ENCODE measurements at regions not wholly inside any gene's neighbourhood (a gene's known extent, or its start where the extent isn't known, plus 50 kb on each side); places are given as distances from the start of the nearest gene placed in this dataset.

DNA sequence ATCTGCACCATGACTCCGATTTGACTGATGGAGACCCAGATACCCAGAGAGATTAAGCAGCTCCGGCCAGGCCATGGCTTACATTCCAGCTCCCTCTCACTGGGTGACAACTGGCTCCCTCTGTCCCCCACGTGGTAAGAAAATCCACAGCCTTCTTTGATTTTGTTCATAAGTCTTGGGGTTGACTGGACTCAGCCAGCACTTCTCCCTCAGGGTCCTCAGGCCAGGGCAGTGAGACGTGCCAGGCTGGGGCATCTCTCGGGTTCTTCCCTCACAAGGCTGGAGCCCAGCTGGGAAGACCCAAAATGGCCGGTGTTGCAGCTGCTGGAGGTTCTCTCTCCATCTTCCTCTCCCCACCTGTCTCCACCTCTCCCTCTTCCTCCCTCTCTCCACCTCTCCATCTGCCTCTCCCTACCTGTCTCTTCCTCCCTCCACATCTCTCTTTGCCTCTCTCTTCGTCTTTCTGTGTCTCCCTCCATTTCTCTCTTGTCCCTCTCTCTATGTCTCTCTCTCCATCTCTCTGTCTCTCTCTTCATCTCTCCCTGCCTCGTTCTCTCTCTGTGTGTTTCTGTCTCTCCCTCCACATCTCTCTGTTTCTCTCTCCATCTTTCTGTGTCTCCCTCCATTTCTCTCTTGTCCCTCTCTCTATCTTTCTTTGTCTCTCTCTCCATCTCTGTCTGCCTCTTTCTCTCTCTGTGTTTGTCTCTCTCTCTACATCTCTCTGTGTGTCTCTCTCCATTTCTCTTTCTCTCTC, 105.3 kb downstream of the FOXL1 start:
- no peak for DNase-seq (ENCODE audit: low spot score)

DNA sequence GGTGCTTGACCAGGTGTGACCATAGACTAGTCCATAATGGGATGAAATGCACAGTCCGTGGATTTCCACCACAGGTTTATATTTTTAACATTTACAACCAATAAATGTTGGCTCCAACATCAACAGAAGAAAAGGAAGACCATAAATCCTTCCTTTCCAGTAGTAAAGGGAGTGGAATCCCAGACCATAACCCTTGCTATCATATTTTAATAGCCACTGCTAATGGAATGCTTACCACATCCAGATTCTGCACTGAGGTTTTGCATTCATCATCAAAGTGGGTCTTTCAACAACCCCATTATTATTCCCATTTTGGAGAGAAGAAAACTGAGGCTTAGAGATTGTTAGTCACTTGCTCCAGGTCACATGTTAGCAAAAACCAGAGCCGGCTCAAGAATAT, 106.7 kb downstream of the FOXL1 start:
- DNase-seq (ENCODE audit: low spot score): no peak

DNA sequence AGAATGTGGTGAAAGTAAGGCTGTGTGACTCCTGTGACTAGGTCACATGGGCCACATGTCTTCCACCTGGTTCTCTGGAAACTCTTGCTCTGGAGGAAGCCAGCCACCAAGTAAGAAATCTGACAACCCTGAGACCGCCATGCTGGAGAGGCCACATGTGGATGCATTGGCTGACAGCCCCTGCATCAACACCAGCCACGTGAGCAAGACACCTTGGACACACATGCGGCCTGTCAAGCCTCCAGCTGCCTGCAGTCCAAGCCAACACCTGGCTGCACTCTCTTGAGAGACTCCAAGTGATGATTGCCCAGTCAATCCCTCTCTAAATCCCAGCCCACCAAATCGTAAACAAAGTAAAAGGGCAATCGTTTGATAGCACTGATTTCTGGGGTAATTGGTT, 112.6 kb downstream of the FOXL1 start:
- no peak for DNase-seq (ENCODE audit: low spot score)

DNA sequence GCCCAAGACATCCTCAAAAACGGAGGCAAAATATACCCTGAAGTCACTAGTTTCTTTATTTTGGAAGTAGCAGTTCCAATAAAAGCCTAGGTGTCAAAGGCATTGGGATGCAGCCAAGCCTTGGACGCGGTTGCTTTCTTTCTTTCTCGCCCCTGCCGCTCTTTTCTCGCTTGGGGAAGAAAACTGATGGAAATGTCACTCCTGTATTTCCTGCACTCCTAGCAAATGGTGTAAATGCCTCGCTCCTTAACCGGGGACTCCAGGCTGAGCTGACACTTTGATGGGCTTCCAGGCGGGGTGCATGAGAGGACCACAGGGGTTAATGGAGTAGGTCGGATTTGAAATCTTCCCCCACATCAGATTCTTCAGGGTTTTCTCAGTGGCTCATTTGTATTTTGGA, 114.1 kb downstream of the FOXL1 start:
- DNase-seq (ENCODE audit: low spot score): no peak

DNA sequence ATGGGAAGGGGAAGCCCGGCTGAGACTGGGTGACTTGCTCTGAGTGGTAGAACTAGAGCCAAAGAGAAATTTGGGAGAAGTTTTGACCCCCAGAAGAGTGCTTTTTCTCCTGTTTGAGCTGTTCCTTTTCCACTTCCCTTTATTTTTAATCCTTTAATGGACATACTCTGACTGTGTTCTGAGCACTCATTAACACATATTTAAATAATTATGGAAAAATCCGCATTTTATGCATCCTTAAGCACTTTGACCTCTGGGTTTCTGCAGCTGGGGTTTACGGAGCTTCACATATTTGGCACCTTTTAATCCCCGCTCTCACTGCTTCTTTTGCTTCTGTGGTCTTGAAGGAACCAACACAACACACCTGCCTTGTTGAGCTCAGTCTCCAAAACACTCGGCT, 114.7 kb downstream of the FOXL1 start:
- DNase-seq (ENCODE audit: low spot score): no peak

DNA sequence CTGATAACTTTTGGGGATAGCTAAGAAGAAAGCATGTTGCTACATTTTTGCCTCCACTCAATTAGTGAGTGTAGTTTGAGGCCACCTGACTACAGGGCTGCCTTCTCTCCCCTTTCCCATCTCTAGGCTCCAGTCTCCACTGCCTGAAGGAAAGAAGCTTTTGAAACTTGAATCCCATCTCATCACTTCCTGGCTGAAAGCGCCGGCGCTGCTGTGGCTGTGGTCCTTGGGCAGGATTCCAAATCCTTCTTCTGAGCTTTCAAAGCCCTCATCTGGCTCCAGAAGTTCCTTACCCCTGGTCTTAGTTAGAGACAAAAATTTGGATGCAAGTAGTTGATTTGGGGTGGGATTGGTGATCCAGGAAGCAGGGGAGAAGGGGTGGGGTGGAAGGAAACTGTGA, 119.4 kb downstream of the FOXL1 start:
- DNase-seq (ENCODE audit: low spot score): no peak

DNA sequence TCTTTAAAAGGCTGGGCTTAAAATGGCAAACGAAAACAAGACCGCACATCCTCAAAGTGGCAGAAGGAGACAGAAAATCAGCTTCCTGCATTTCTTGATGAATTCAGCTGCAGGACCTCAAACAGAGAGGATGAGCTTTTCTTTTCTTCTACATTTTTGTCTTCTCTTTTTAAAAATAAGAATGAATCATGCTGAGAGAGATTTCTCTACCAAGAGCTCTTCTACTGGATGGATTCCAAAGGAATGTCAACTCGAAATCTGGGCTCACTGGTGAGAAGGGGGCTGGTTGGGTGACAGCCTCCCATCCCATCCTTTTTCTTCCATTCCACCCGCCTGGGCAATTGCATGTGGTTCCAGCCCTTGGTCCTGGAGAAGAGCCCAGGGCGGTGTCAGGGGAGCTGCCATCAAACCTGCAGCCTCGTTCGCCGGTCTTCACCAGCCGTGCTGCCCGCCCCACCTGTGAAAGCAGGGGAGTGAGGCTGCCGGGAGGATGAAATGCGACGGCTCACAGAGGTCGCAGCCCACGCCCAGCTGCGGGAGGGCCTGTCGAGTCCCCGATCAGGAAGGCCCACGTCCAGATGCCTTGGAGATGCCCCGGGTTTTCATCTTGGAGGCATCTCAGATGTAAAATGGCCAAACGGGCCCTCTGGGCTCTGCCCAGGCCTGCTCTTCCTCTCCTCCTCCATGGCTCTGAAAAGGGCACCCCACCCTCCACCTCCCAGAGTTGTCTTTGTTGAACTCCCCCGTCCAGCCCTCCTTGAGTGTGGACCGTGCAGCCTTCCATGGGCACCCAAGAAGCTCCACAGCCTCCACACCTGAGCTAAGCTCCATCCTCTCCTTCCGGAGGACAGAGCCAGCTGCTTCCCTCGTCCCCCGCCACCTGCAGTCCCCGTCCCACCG, 121.9 kb downstream of the FOXL1 start:
- no peak for DNase-seq (ENCODE audit: low spot score)

DNA sequence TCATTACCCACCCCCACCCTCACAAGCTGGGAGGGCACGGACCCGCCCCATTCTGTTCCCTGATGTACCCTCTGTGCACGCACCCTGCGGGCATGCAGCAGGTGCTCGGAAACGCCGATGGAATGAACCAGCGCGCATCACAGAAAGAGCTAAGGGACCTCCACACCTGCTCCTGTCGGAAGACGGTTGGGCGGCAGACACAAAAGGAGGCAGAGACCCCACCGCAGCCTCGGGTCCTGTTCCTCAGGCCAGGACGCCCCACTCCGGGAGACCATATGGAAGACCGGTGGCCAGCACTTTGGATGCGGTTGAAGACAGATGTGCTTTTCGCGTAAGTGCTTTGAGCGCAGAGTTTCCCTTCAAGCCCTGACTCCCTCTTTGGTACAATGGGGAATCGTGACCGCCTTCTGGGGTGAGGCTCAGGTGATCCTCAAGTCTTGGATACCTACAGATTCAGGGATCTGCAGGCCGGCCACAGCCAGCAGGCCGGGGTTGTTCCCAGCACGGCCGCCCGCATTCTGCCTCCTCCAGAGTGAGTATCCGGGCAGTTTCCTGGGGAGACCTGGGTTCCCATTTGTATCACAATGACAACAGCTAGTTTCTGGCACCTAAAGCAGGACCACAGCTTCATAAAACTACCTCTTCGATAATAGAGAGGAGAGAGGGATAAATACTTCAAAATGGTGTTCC, 123.1 kb downstream of the FOXL1 start:
- DNase-seq (ENCODE audit: low spot score): no peak

DNA sequence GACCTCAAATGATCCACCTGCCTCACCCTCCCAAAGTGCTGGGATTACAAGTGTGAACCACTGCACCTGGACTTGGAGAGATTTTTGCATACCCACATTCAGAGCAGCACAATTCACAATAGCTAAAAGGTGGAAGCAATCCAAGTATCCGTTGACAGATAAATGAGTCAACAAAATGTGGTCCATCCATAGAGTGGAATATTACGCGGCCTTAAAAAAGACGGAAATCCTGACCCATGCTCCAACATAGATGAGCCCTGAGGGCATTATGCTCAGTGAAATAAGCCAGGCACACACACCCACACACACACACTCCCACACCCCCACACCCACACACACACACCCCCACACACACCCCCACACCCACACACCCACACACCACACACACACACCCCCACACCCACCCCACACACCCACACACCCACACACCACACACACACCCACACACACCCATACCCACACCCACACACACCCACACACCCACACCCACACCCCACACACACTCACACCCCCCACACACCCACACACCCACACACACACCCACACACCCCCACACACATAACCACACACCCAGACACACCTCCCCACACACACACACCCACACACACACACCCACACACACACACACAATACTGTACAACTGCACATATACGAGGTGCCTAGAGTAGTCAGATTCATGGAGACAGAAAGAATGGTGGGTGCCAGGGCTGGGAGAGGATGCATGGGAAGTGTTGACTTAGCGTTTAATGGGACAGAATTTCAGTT, 124.7 kb downstream of the FOXL1 start:
- no peak for DNase-seq (ENCODE audit: low spot score)

DNA sequence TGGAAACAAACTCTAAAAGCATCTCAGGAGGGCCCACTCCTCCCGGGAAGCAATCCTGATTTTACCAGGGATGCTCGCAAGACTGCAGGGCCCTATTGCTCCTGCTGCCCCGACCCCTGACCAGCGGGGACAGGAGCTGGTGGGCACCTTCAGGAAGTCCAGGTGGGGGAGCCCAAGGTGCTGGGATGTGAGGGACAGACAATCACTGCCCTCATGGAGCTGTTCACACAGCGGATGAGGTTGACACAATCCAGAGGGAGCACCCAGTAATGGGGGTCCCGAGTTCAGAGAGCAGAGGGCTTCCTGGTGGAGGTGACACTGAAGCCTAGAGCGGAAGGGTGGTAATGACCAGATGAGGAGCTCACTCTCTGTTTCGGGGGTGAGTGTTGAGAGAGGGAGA, 126.2 kb downstream of the FOXL1 start:
- DNase-seq (ENCODE audit: low spot score): no peak

DNA sequence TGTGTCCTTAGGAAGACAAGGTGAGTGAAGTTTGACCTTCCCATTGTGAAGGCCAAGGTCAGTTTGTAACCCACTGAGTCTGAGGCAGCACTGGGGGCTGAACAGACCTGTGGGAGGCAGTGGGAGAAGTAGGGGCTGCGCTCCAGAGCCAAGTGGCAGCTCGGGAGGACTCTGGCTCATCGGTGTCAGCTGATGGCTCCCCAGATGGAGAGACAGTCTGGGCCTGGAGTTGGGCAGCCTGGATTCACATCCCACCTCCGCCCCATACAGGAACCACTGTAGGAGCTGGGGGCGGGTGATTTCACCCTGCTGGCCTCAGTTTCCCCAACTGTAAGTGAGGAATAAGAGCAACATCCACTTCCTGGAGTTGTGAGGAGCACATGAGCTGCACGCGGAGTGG, 128.4 kb downstream of the FOXL1 start:
- DNase-seq (ENCODE audit: low spot score): no peak

DNA sequence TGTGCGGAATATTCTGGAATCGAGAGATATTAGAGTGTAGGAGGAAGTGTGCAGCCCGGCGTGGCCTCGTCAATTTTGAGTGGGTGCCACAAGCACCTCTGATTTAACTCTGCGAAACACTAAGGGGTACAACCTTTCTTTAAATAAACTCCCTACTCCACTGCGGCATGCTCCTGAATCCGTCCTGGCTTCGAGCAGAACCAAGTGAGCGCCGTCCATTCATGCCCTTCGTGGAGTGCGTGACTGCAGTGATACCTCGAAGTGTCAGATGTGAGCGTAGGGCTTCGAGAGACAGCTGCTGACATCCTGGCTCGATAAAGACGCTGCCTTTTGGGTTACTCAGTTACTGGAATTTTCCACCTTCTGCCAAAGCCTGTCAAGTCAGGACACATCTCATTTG, 128.8 kb downstream of the FOXL1 start:
- no peak for DNase-seq (ENCODE audit: low spot score)

DNA sequence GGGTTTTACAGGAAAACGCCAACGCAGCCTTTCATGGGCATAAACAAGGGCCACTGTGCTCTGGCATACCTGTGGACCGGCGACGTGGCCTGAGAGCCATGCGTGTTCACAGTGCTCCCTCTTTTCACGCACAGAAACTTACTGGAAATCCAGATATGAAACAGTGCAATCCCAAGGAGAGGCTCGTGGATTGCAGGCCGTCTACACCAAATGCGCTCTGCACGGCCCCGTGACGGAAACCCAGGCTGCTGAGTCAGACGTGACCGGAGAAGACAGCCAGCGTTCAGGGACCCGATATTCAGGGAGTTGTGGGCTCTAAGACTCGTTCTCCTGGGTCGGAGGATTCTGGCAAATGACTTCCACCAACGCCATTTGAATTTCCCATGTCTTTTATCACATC, 129.2 kb downstream of the FOXL1 start:
- no peak for DNase-seq (ENCODE audit: low spot score)

DNA sequence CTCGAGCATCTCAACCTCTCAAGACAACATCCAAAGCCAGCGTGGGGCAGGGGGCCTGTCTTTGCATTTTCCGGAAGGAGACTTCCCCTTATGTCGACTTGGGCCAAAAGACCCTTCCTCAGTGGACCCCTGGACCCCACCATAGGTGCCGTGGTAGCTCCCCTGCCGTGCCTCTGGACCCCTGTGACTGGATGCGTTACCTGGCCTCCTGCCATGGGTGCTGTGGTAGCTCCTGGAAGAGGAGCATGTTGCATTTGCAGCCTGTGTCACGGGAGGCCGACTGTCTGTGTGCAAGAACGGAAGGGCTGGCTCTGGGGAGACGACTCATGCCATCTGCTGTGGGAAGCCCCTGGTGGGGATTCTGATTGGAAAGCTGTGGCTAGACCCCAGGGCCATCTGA, 130.1 kb downstream of the FOXL1 start:
- DNase-seq (ENCODE audit: low spot score): no peak

DNA sequence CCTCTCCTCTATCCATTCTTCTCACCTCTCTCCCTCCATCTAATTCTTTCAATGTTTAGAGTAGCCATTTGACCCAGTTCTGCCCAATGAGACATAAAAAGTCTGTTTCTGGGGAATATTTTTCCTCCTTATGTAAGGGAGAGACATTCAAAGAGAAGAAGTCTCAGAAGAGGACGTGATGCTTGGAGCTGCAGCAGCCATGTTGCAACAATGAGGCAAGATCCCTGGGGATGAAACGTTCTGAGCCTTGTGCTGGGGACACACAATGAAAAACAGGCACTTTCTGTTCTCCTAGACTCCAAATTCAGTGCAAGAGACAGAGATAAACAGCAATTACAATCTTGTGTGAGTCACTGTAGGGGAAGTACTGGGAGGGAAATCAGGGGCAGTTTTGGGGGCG, 130.8 kb downstream of the FOXL1 start:
- DNase-seq (ENCODE audit: low spot score): no peak

DNA sequence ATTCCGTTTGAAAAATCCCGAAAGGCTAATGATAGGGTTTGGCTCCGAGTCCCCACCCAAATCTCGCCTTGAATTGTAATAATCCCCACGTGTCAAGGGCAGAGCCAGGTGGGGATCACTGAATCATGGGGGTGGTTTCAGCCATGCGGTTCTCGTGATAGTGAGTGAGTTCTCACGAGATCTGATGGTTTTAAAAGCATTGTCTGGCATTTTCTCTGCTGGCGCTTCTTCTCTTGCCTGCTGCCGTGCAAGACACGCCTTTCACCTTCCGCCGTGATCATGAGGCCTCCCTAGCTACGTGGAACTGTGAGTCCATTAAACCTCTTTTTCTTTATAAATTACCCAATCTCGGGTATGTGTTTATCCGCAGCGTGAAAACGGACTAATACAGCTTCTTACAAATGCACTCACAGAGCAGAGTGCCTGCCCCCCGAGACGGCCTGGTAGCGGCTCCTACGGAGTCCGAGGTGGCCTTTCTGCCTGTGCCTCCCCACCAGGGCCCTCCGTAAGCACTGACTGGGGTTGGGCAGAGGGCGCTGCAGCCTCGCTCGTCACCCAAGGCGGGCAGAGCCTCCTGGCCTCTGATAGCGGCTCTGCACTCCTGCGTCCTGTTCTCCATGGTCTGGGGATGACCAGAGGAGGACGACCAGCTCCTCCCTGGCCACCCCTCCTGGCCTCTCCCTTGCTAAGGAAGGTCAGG, 131.7 kb downstream of the FOXL1 start:
- DNase-seq (ENCODE audit: low spot score): no peak

DNA sequence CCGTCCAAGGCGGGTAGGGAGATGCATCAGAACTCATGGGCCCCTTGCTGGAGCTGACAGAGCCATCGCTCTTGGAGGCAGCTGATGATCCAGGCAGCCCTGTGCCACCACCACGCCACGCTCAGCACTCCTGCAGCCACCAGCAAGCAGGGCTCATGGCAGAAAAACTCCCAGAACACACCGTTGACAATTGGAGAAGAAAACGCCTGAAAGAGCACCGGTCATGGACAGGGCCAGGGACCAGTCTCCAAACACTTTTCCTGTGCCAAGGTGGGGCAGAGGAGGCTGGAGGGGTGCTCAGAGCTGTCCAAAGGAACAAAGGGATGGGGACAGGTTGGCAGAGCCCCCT, 132.2 kb downstream of the FOXL1 start:
- DNase-seq (ENCODE audit: low spot score): no peak

DNA sequence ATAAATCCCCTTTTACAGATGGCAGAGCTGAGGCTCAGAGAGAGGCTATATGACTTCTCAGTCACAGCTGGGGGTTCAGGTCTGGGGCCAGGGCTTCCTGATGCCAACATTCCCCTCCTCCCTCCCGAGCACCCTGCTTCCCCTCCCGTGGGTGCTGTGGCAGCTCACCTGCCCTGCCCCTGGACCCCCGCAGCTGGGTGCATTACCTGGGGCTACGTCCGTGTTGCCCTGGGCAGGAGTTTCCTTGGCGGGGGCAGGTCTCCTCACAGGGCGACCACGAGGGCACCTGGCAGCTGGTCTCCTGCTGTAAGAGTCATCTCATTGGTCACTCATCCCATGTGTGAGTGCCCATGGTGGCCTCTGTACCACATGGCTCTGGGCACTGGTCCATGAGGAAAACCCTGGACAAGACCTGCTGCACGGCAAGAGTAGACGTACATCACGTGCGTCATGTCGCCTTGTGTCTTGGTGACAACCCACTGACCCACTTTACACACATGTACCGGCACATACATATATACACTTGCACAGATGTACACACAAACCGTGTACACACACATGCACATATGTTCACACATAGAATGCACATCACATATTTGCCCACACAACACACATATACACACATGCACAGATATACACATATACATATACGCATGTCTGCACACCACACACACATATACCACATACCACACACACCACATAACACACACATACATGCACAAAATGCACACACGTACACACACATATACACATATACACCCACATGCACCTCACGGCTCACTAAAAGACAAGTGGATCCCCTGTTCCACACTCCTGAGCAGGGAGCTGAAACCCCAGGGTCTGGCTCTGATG, 134.0 kb downstream of the FOXL1 start:
- DNase-seq (ENCODE audit: low spot score): no peak

DNA sequence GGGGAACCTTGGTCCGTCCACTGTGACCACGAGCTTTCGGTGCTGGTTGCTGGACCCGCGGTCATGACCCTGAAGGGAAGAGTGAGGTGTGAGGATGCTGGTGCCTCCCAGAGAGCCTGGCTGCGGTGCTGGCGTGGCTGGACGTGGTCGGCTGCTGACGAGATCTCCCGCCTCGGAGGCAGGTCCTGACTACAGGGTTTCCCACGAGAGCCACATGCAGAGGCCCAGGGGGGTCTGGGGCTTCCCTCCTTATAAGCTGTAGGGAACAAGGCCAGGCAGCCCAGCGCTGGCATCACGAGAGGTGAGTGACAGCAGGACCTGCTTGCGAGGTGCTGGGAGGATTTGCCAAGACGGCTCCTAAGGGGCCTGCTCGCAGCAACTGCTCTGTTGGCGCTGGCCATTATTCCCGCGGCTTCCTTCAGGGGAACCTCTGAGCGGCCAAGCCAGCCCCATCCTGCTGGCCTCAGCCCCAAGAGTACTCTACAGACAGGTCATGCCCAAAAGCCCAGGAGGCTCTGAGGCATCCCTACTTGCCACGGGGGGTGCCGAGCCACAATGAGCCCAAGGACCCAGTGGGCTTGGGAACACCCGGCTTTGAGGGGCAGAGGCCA, 134.8 kb downstream of the FOXL1 start:
- no peak for DNase-seq (ENCODE audit: low spot score)

DNA sequence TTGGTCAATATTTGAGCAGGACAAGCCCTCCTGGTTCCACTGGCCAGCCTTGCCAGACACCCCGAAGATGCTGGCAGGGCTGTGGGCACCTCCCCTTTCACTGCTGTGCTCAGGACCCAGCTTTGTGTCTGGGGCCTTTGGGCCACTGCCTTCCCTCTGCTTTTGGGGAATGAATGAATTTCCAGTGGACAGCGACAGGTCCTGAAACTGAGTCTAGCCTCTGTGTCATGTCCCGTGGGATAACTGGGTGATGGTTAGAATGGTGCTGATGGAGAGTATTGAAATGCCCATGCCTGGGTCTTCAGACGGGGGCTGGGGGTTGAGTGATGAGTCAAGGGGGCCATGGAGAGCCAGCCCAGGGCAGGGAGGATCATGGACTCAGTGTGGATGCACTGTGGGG, 135.8 kb downstream of the FOXL1 start:
- no peak for DNase-seq (ENCODE audit: low spot score)

Measured in D341Med (cell line).